ENCODE measurements at regions not wholly inside any gene's neighbourhood (a gene's known extent, or its start where the extent isn't known, plus 50 kb on each side); places are given as distances from the start of the nearest gene placed in this dataset.

GRCh38 chr14:27190296-27190695 lies 592.5 kb upstream of the NOVA1 start:
- H3K27me3 ChIP-seq (ENCODE audit: control insufficient read depth, insufficient read depth, low read length), result no peaks in the 10 kb centered on the region
- TF ChIP-seq CTCF (IDR thresholded peaks at IDR 0.05; ENCODE audit: insufficient read depth, low read length, poor library complexity, severe bottlenecking), result no peak
- DNase-seq (ENCODE audit: low read depth), result no peak
- H3K4me3 ChIP-seq (ENCODE audit: low read depth, low read length), result no peak overlapping the region
- H3K36me3 ChIP-seq (ENCODE audit: control insufficient read depth, insufficient read depth, low read length), result no peaks in the 10 kb centered on the region

- H3K4me3 ChIP-seq (ENCODE audit: low read depth, low read length), result no peak overlapping the region
- no peak for TF ChIP-seq CTCF (IDR thresholded peaks at IDR 0.05; ENCODE audit: insufficient read depth, low read length, poor library complexity, severe bottlenecking)
- H3K36me3 ChIP-seq (ENCODE audit: control insufficient read depth, insufficient read depth, low read length), result no peaks in the 10 kb centered on the region
- DNase-seq (ENCODE audit: low read depth), result no peak
- H3K27me3 ChIP-seq (ENCODE audit: control insufficient read depth, insufficient read depth, low read length), result no peaks in the 10 kb centered on the region
Measured at GRCh38 chr14:27199272-27199671, 601.4 kb upstream of the NOVA1 start.

DNA sequence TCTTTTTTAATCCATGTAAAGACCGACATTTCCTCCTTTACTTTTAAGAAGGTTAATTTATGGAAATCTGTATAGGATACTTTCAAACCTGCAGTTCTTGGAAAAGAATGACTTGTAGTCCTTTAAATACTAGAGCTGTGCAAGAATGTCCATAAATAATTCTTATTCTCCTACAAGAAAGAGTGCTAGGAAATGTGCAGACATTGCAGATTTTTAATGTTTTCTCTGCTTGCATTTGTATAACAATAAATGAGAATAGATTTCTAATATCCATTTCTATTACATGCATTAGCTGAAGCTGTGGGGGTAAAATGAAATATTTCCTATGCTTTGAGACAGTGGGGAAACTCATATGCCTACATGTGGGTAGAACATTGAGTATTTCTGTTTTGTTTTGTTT lies 607.2 kb upstream of the NOVA1 start:
- no peak for TF ChIP-seq CTCF (IDR thresholded peaks at IDR 0.05; ENCODE audit: insufficient read depth, low read length, poor library complexity, severe bottlenecking)
- no peak for DNase-seq (ENCODE audit: low read depth)
- H3K4me3 ChIP-seq (ENCODE audit: low read depth, low read length), result no peak overlapping the region
- H3K36me3 ChIP-seq (ENCODE audit: control insufficient read depth, insufficient read depth, low read length), result no peaks in the 10 kb centered on the region
- no peaks in the 10 kb centered on the region for H3K27me3 ChIP-seq (ENCODE audit: control insufficient read depth, insufficient read depth, low read length)

GRCh38 chr14:27211741-27212140 lies 613.9 kb upstream of the NOVA1 start:
- no peak for TF ChIP-seq CTCF (IDR thresholded peaks at IDR 0.05; ENCODE audit: insufficient read depth, low read length, poor library complexity, severe bottlenecking)

GRCh38 chr14:27222671-27223070 lies 624.8 kb upstream of the NOVA1 start:
- no peak overlapping the region for H3K4me3 ChIP-seq (ENCODE audit: low read depth, low read length)
- no peak for TF ChIP-seq CTCF (IDR thresholded peaks at IDR 0.05; ENCODE audit: insufficient read depth, low read length, poor library complexity, severe bottlenecking)
- DNase-seq (ENCODE audit: low read depth), result no peak
- no peaks in the 10 kb centered on the region for H3K27me3 ChIP-seq (ENCODE audit: control insufficient read depth, insufficient read depth, low read length)
- H3K36me3 ChIP-seq (ENCODE audit: control insufficient read depth, insufficient read depth, low read length), result no peaks in the 10 kb centered on the region

More at GRCh38 chr14:27211741-27212140, 613.9 kb upstream of the NOVA1 start:
- Histone ChIP-seq H3K27me3 (ENCODE audit: control insufficient read depth, insufficient read depth, low read length) (no peaks in the 10 kb centered on the region), H3K36me3 (ENCODE audit: control insufficient read depth, insufficient read depth, low read length) (no peaks in the 10 kb centered on the region), H3K4me3 (ENCODE audit: low read depth, low read length) (no peak overlapping the region)
- no peak for DNase-seq (ENCODE audit: low read depth)

GRCh38 chr14:27223906-27224305 lies 626.1 kb upstream of the NOVA1 start:
- TF ChIP-seq CTCF (IDR thresholded peaks at IDR 0.05; ENCODE audit: insufficient read depth, low read length, poor library complexity, severe bottlenecking), result no peak
- no peak for DNase-seq (ENCODE audit: low read depth)
- H3K27me3 ChIP-seq (ENCODE audit: control insufficient read depth, insufficient read depth, low read length), result no peaks in the 10 kb centered on the region
- H3K36me3 ChIP-seq (ENCODE audit: control insufficient read depth, insufficient read depth, low read length), result no peaks in the 10 kb centered on the region
- H3K4me3 ChIP-seq (ENCODE audit: low read depth, low read length), result no peak overlapping the region

Measured in kidney epithelial cell (primary cell).